Small intestine (tissue), 7 donors: ENCODE measurements at regions not wholly inside any gene's neighbourhood (a gene's known extent, or its start where the extent isn't known, plus 50 kb on each side); places are given as distances from the start of the nearest gene placed in this dataset.

Source experiments
- DNase-seq, 2 donors: peaks; one replicate each; pipeline versions ENCODE4 v3.0.0 to v3.0.0-alpha.2; 2013
- FAIRE-seq: peaks from 2 replicates; lab custom pipeline; 2012; peaks lifted over from hg19 to GRCh38; lab: Jason Lieb, UNC
- H3K27ac ChIP-seq, 3 donors: one replicate each; pipeline ENCODE4 v1.5.1; 2013; ENCODE audit warnings: low read length in 2 of 3, mild to moderate bottlenecking in 2 of 3, control low read depth in 1 of 3, inconsistent platforms in 1 of 3, low read depth in 1 of 3, moderate library complexity in 1 of 3
- H3K27me3 ChIP-seq, 3 donors: one replicate each; pipeline ENCODE4 v1.6.1; 2013; ENCODE audit warnings: low read length in 3 of 3, inconsistent platforms in 1 of 3; ENCODE audit not compliant: control insufficient read depth in 3 of 3, insufficient read depth in 3 of 3
- H3K36me3 ChIP-seq, 3 donors: one replicate each; pipeline ENCODE4 v1.6.1; 2013; ENCODE audit warnings: low read length in 3 of 3, inconsistent platforms in 1 of 3, low read depth in 1 of 3, mild to moderate bottlenecking in 1 of 3, moderate library complexity in 1 of 3; ENCODE audit not compliant: control insufficient read depth in 3 of 3, insufficient read depth in 2 of 3
- H3K4me1 ChIP-seq, 3 donors: one replicate each; pipeline ENCODE4 v1.6.1; 2013; ENCODE audit warnings: low read length in 2 of 3, inconsistent platforms in 1 of 3, low read depth in 1 of 3, mild to moderate bottlenecking in 1 of 3, moderate library complexity in 1 of 3; ENCODE audit not compliant: control insufficient read depth in 3 of 3, insufficient read depth in 2 of 3
- H3K4me3 ChIP-seq, 3 donors: one replicate each; pipeline ENCODE4 v1.5.1; 2013; ENCODE audit warnings: low read length in 3 of 3, control low read depth in 1 of 3, inconsistent platforms in 1 of 3, low read depth in 1 of 3, mild to moderate bottlenecking in 1 of 3, moderate library complexity in 1 of 3
- H3K9me3 ChIP-seq, 2 donors: one replicate each; pipeline ENCODE4 v1.6.1; 2013; ENCODE audit warnings: low read depth in 1 of 2, low read length in 1 of 2; ENCODE audit not compliant: control insufficient read depth in 2 of 2, insufficient read depth in 1 of 2
- WGBS, 3 donors: extraction: QIAGEN DNeasy Blood & Tissue Kit; methylation state at CpG; one replicate each; pipeline ENCODE4 v1.1.7; 2013; 5-methylcytosine and 5-hydroxymethylcytosine counted together
- donor health status: healthy with polysubstance abuse.
- donor health status: control.
- donor health status: control.
- donor health status: Bipolar disorder and iron deficiency.
- donor health status: healthy.

DNA sequence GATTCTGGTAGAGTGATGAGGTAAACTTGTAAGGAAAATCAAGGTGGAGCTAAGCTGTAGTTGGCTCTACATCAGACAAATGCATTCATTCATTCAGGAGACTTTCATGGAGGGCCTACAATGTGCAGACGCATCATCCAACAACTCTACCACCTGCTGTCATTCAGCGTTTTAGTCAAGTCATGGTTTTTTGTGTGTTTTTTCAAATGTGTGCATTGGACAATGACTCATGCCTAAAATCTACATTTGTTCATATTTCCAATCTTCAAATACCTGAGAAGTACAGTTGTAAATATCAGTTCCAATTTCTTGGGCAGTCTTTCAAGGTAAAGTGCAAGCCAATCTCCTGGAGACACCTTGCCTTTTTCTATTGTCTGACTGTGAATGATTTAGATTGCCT lies 108.0 kb upstream of the LGALSL start:
- Histone ChIP-seq H3K4me3 (no peak overlapping the region), H3K9me3 (no peaks in the 10 kb centered on the region), H3K27ac (no peak overlapping the region), H3K4me1 (no peaks in the 10 kb centered on the region), H3K27me3 (no peaks in the 10 kb centered on the region), H3K36me3 (no peaks in the 10 kb centered on the region)
- DNase-seq: no peak
- no peak for FAIRE-seq
- WGBS, 3 donors: 93 to 97% (median 94%) methylated on average over 2 of the region's 2 CpGs

DNA sequence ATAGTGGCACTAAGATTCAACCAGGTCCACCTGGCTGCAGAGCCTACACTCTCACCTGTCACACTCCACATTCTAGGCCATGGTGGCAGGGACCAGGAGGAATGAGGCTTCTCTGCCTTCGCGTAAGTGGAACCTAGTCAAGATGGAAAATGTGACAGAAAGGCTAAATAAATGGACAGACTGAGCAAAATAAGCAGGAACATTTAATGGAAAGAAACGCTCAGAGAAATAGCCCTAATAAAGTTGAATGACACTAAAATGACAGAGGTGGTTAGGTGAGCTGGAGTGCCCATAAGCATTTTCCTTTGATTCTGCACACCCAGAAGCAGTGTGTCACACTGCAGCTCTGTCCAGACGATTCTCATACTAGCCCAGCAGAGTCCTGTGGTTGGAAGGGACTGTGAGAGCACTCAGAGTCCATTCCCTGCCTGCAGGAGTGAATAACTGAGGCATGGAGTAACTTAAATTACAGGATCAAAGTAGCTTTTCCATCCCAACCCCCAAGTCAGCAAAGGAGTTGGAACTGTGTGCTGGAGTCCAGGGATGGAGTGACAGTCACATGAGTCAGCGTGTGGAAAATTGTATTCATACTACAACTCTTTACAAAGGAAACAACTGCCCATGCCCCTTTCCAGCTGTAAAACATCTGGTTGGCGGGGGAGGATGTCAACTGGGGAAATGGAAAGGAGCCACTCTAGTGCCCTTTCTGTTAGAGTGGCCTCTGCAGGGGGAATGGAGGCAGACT lies 105.4 kb upstream of the LGALSL start:
- Histone ChIP-seq H3K27ac (no peak overlapping the region), H3K27me3 (no peaks in the 10 kb centered on the region), H3K9me3 (peaks cover 0 to 8% of the 10 kb centered on the region in 2 donors), H3K36me3 (no peaks in the 10 kb centered on the region), H3K4me1 (no peaks in the 10 kb centered on the region), H3K4me3 (no peak overlapping the region)
- peak in 1 of 2 donors; percentile 24 for DNase-seq
- FAIRE-seq: no peak
- 77 to 89% (median 78%) methylated on average over 6 of the region's 6 CpGs for WGBS, 3 donors

DNA sequence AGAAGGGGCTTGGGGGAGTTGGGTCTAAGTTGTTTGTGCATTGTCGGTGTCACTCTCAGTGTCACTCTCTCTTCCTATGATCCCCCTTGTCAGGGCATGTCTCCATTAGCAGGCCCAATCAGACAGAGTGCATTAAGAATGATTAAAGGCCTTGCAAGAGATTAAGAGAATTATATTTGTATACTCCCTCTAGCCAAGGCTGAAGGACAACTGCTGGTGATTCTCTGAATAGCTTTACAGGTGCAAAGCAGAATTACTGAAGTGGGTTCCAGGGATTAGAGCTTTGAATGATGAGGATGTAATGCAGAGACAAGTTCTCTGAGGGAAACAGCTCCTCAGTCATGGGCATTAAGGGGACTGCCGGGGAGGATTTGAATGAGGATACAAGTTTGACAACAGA lies 104.8 kb upstream of the LGALSL start:
- FAIRE-seq (no peak), DNase-seq (no peak)
- Histone ChIP-seq H3K4me1 (no peaks in the 10 kb centered on the region), H3K27ac (no peak overlapping the region), H3K4me3 (no peak overlapping the region), H3K9me3 (peaks cover 0 to 8% of the 10 kb centered on the region in 2 donors), H3K36me3 (no peaks in the 10 kb centered on the region), H3K27me3 (no peaks in the 10 kb centered on the region)
- WGBS, 3 donors: 92 to 100% (median 95%) methylated on average over 2 of the region's 2 CpGs

DNA sequence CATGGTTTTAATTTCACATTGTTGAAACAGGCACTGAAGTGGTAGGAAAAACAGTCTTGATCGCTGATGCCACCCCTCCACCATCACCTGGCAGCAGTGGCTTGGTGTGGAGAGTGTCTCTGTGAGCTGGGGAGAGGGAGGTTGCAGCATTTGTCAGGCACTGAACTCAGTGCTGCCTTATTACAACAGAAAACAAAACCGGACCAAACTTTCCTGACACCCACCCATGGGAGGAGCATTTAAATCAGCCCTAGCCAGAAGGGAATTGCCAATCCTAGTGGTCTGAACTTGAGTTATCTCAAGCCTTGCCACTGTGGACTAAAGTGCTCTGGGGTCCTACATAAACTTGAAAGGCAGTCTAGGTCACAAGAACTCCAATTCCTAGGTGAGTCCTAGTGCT lies 103.0 kb upstream of the LGALSL start:
- Histone ChIP-seq H3K4me3 (no peak overlapping the region), H3K27ac (no peak overlapping the region), H3K27me3 (no peaks in the 10 kb centered on the region), H3K36me3 (no peaks in the 10 kb centered on the region), H3K9me3 (peaks cover 0 to 8% of the 10 kb centered on the region in 2 donors), H3K4me1 (no peaks in the 10 kb centered on the region)
- FAIRE-seq (no peak), DNase-seq (no peak)
- WGBS, 3 donors: 75 to 91% (median 83%) methylated on average over 2 of the region's 2 CpGs

DNA sequence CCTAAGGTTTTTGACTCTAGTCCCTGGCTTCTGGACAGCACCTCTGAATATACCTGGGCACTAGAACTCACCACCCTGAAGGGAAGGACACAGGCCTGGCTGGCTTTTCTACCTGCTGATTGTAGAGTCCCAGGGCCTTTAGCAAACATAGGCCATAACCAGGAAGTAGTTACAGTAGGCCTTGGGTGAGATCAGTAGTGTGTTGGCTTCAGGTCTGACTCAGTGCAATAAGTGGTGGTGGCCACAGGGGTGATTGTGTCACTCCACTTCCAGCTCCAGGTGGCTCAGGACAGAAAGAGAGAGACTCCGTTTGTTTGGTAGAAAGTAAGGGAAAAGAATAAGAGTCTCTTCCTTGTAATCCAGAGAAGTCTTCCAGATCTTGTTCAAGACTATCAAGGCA lies 101.7 kb upstream of the LGALSL start:
- no peaks in the 10 kb centered on the region for H3K27me3 ChIP-seq
- H3K4me1 ChIP-seq: no peaks in the 10 kb centered on the region
- no peaks in the 10 kb centered on the region for H3K36me3 ChIP-seq
- no peak overlapping the region for H3K4me3 ChIP-seq
- no peak overlapping the region for H3K27ac ChIP-seq
- peaks cover 0 to 8% of the 10 kb centered on the region in 2 donors for H3K9me3 ChIP-seq
- no peak for FAIRE-seq
- 90 to 94% (median 94%) methylated on average over 1 of the region's 1 CpG for WGBS, 3 donors
- peak in 1 of 2 donors; percentile 39 for DNase-seq

DNA sequence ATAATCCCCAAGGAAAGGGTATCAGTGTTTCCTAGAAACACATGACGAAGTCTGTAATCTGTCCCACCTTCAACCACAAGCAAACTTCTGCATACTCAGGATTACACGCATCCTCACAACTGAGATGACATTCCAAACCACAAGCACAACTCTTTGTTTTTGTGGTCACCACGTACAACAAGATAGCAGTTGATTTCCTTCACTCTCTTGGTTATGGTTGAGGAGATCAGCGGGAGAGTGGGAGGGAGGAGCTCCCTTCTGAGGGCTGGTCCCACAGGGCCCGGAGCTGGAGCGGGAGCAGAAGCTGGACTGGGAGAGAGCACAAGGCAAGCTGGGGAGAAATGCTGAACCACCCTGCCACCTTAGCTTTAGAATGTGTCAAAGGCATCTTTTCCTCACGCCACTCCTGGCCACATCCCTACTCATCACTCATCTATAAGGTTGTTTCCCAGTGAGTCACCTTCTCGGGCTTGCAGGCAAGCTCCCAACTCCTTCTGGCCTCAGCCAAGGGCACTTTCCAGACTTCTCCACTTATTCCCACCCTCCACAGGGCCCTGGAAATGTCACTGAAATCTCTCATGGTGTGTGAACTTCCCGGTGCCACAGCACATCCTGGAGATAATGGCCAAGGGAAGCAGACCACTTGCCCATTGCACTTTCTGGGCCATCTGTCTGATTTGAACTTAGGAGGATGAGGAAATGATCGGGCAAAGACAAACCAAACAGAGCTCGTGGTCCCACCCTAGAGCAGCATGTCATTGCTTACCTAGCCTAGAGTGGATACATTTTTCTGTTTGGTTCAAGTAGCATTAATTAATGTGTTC lies 98.9 kb upstream of the LGALSL start:
- Histone ChIP-seq H3K36me3 (no peaks in the 10 kb centered on the region), H3K27ac (no peak overlapping the region), H3K4me1 (peaks cover 0 to 7% (median 0%) of the 10 kb centered on the region in 3 donors), H3K4me3 (no peak overlapping the region), H3K9me3 (peaks cover 0 to 8% of the 10 kb centered on the region in 2 donors), H3K27me3 (no peaks in the 10 kb centered on the region)
- DNase-seq (no peak), FAIRE-seq (no peak)
- WGBS, 3 donors: 66 to 78% (median 77%) methylated on average over 11 of the region's 11 CpGs

DNA sequence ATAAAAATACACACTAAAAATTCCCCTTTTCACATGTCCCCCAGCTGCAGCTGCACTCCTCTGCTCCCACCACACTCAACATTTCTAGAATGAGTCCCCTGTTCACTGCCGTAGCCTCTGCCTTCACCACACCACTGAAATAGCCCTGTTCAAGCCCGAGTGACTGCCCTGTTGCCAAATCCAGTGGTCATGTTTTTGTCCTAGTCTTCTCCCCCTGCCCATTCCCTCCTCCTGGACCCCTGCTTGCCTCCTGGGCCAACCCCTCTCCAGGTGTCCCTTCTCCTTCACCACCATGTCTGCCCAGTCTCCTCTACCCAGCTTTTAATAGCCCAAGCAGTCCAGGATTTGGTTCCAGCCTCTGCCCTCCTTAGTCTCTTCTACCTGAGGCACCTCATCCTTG lies 97.1 kb upstream of the LGALSL start:
- H3K4me1 ChIP-seq: peaks cover 0 to 12% (median 0%) of the 10 kb centered on the region in 3 donors
- H3K27ac ChIP-seq: no peak overlapping the region
- 74 to 80% (median 76%) methylated on average over 2 of the region's 2 CpGs for WGBS, 3 donors
- H3K4me3 ChIP-seq: no peak overlapping the region
- H3K9me3 ChIP-seq: peaks cover 0 to 7% of the 10 kb centered on the region in 2 donors
- no peaks in the 10 kb centered on the region for H3K36me3 ChIP-seq
- H3K27me3 ChIP-seq: no peaks in the 10 kb centered on the region
- DNase-seq (no peak), FAIRE-seq (no peak)

DNA sequence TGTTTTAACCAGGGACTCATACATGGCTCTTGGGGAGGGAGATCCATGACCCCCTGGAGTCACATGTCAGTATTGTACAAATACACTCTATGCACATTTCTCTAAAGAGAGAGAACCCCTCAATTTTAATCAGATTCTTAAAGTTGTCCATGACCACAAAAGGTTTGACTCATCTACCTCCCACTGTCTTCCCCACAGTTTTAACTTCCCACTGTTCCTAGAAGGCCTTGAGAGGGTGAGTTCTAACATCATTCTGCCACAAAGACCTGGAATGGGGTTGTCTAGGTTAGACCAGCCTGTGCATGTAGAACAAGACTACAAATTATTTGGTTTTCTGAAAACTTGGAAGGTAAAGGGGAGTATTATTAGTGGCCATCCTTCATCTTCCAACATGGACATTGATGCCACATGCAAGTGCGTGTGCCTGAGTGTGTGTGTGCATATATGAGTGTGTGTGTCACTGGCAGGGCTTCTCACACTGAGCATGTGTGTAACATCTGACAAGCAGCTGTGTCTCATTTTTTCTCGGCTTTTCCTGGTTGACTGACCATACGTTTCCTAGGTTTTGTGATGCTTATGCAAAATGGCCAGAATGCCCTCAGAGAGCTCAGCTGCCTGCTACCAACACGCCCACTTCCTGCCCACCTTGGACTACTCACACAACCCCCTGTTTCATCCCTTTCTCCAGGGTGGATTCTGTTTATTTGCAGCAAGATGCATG lies 94.6 kb upstream of the LGALSL start:
- WGBS, 3 donors: 33 to 53% (median 45%) methylated on average over 4 of the region's 4 CpGs
- H3K4me1 ChIP-seq: peaks cover 0 to 12% (median 0%) of the 10 kb centered on the region in 3 donors
- FAIRE-seq: no peak

More for the DNA sequence above, 94.6 kb upstream of the LGALSL start:
- DNase-seq: no peak
- H3K9me3 ChIP-seq: no peaks in the 10 kb centered on the region
- peak overlapping the region; percentile 45 to 89 (median 73) for H3K27ac ChIP-seq
- no peaks in the 10 kb centered on the region for H3K36me3 ChIP-seq
- H3K4me3 ChIP-seq: no peak overlapping the region
- H3K27me3 ChIP-seq: no peaks in the 10 kb centered on the region
